Uterus (tissue), 3 donors: ENCODE measurements at regions not wholly inside any gene's neighbourhood (a gene's known extent, or its start where the extent isn't known, plus 50 kb on each side); places are given as distances from the start of the nearest gene placed in this dataset.

Experiments
- DNase-seq, 2 donors: peaks; one replicate each; pipeline ENCODE4 v3.0.0-alpha.2; 2019 to 2020
- H3K27ac ChIP-seq, 2 donors: fragments of 200-600 bp; sonication (generic); 1 replicate in 1 of 2; 2 replicates in 1 of 2; pipeline ENCODE4 v1.5.1; 2016 to 2018
- H3K27me3 ChIP-seq, 2 donors: fragments of 200-600 bp; sonication (generic); one replicate each; pipeline ENCODE4 v1.5.1; 2018 to 2019; ENCODE audit warnings: control low read depth in 1 of 2
- H3K36me3 ChIP-seq, 2 donors: fragments of 200-600 bp; sonication (generic); one replicate each; pipeline ENCODE4 v1.5.1; 2019; ENCODE audit warnings: control low read depth in 1 of 2
- H3K4me1 ChIP-seq, 2 donors: fragments of 200-600 bp; sonication (generic); one replicate each; pipeline ENCODE4 v1.5.1; 2018 to 2019; ENCODE audit warnings: control low read depth in 1 of 2
- H3K4me3 ChIP-seq, 2 donors: fragments of 200-600 bp; sonication (generic); 1 replicate in 1 of 2; 2 replicates in 1 of 2; pipeline ENCODE4 v1.5.1; 2018 to 2019; ENCODE audit warnings: mild to moderate bottlenecking in 1 of 2
- H3K9me3 ChIP-seq, 2 donors: fragments of 200-600 bp; sonication (generic); one replicate each; pipeline ENCODE4 v1.5.1; 2019; ENCODE audit warnings: control low read depth in 1 of 2
- CTCF ChIP-seq, 4 experiments: fragments of 200-600 bp in 2 of 4; fragments of 450-650 bp in 2 of 4; sonication (generic) in 2 of 4; IDR thresholded peaks; one replicate each; pipeline ENCODE4 v1.5.1; 2016 to 2019; ENCODE audit warnings: antibody characterized with exemption in 4 of 4, mild to moderate bottlenecking in 2 of 4, moderate library complexity in 1 of 4
- POLR2A ChIP-seq, 2 donors: fragments of 450-650 bp; IDR thresholded peaks; one replicate each; pipeline ENCODE4 v1.6.1; 2016; ENCODE audit warnings: antibody characterized with exemption in 2 of 2, mild to moderate bottlenecking in 1 of 2, moderate library complexity in 1 of 2
- intact Hi-C: fragments of 100-400 bp; cut with DNase I; formaldehyde crosslinking; loops from one replicate; pipeline ENCODE4 v1.15.1; 2023; ENCODE audit warnings: low total_unique reads
- donor health status: DM: yes; HTN: yes; CAD: no.

DNA sequence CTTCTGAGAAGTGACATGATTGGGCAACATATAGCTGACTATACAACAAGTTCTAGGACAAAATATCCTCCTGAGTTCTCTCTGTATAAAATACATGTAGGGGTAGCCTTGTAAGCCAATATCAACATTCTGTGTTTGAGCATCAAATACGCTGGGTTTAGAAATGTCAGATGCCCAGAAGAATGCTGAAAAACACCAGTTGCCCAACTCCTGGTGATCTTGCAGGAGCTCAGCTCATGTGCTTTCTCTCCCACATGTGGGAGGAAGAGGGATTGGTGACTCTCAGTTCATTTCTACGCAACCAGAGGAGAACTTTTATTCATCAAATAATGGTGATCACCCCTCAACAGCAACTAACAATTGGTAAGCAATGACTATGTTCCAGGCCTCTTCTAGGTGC lies 810.9 kb upstream of the ACO1 start:
- DNase-seq, result no peak
- Histone ChIP-seq H3K27ac (no peak overlapping the region), H3K27me3 (no peaks in the 10 kb centered on the region), H3K9me3 (no peaks in the 10 kb centered on the region), H3K4me1 (no peaks in the 10 kb centered on the region), H3K4me3 (no peak overlapping the region), H3K36me3 (no peaks in the 10 kb centered on the region)
- no peak for TF ChIP-seq POLR2A (IDR thresholded peaks at IDR 0.05)
- no peak for TF ChIP-seq CTCF (IDR thresholded peaks at IDR 0.05)
- intact Hi-C loops, result no loop called here

GRCh38 chr9:31574006-31574765 lies 810.3 kb upstream of the ACO1 start:
- H3K9me3 ChIP-seq, result no peaks in the 10 kb centered on the region
- no peaks in the 10 kb centered on the region for H3K27me3 ChIP-seq
- intact Hi-C loops, result no loop called here
- no peak for DNase-seq
- no peaks in the 10 kb centered on the region for H3K36me3 ChIP-seq
- no peak overlapping the region for H3K4me3 ChIP-seq
- H3K27ac ChIP-seq, result no peak overlapping the region
- no peaks in the 10 kb centered on the region for H3K4me1 ChIP-seq
- TF ChIP-seq CTCF (IDR thresholded peaks at IDR 0.05), result no peak
- no peak for TF ChIP-seq POLR2A (IDR thresholded peaks at IDR 0.05)

DNA sequence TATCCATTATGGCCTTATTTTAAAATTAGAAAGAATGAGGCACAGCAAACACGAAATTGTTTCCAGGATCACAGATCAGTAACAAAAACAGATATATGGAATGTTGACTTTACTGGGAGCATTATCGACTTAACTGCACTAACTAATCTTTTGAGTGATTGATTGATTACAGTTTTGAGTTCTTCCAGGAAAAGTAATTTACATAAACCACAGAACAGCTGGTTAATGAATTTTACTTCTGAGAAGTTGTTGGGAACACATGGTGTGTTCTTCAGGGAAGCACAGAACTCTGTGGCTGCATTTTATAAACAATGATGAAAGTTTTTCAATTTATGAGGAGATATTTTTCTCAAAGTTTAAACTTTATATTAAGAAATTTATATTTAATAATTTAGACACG lies 802.4 kb upstream of the ACO1 start:
- H3K4me3 ChIP-seq, result no peak overlapping the region
- DNase-seq, result no peak
- no peaks in the 10 kb centered on the region for H3K4me1 ChIP-seq
- intact Hi-C loops, result no loop called here
- no peak for TF ChIP-seq CTCF (IDR thresholded peaks at IDR 0.05)
- no peak for TF ChIP-seq POLR2A (IDR thresholded peaks at IDR 0.05)
- no peak overlapping the region for H3K27ac ChIP-seq
- no peaks in the 10 kb centered on the region for H3K9me3 ChIP-seq
- H3K27me3 ChIP-seq, result no peaks in the 10 kb centered on the region
- no peaks in the 10 kb centered on the region for H3K36me3 ChIP-seq

DNA sequence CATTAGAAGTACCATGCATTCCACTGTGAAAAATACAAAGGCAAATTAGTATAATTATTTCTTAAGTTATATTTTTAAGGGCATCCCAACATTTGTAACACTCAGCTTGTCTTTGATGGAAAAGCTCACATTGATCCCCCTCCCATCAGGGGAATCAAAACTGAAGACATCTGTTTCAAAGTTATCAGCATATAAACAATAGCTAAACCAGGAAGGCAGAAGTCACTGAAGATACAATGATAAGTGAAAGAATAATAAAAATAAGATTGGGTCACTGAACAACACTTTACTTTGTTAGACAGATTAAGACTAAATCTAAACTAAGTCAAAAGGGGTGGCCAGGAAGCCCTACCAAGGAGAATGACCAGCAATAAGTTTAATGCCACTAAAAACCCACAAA lies 801.9 kb upstream of the ACO1 start:
- Histone ChIP-seq H3K36me3 (no peaks in the 10 kb centered on the region), H3K4me1 (no peaks in the 10 kb centered on the region), H3K27me3 (no peaks in the 10 kb centered on the region), H3K9me3 (no peaks in the 10 kb centered on the region), H3K4me3 (no peak overlapping the region), H3K27ac (no peak overlapping the region)
- intact Hi-C loops, result no loop called here
- TF ChIP-seq CTCF (IDR thresholded peaks at IDR 0.05) (no peak), POLR2A (IDR thresholded peaks at IDR 0.05) (no peak)
- no peak for DNase-seq

DNA sequence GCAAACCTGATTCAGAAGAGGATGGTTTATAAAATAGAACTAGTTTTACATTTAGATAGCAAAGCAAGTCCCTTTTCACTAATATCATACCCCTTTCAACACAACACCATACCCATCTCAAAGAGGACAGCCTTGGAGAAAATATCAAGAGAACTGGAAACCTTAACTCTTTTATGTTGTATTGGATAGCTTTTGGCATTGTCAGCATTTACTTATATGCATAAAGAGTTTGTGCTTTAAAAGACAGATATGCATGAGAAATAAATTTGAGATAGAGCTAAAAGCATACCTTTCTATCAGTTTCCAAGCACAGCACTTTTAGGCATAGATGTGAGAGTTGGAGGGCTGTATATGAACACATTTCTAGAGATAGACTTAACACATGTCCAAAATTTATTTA lies 799.3 kb upstream of the ACO1 start:
- Histone ChIP-seq H3K27ac (no peak overlapping the region), H3K4me1 (no peaks in the 10 kb centered on the region), H3K27me3 (no peaks in the 10 kb centered on the region), H3K36me3 (no peaks in the 10 kb centered on the region), H3K4me3 (no peak overlapping the region), H3K9me3 (no peaks in the 10 kb centered on the region)
- intact Hi-C loops, result no loop called here
- TF ChIP-seq POLR2A (IDR thresholded peaks at IDR 0.05), result no peak
- TF ChIP-seq CTCF (IDR thresholded peaks at IDR 0.05), result no peak
- no peak for DNase-seq
